WTC11 (cell line): ENCODE measurements at regions not wholly inside any gene's neighbourhood (a gene's known extent, or its start where the extent isn't known, plus 50 kb on each side); places are given as distances from the start of the nearest gene placed in this dataset.

Experiments used
- ATF2 ChIP-seq: sonication (generic); formaldehyde crosslinking; IDR thresholded peaks from 2 replicates; pipeline ENCODE4 v1.8.1; 2022; ENCODE audit warnings: low read depth, missing genetic modification reagents, borderline replicate concordance
- MAX ChIP-seq: sonication (generic); formaldehyde crosslinking; IDR thresholded peaks from 2 replicates; pipeline ENCODE4 v1.8.0; 2022; ENCODE audit warnings: mild to moderate bottlenecking, missing genetic modification reagents
- TCF7 ChIP-seq: sonication (generic); formaldehyde crosslinking; IDR thresholded peaks from 2 replicates; pipeline ENCODE4 v1.8.0; 2022; ENCODE audit warnings: mild to moderate bottlenecking, low read depth, missing genetic modification reagents, moderate library complexity

DNA sequence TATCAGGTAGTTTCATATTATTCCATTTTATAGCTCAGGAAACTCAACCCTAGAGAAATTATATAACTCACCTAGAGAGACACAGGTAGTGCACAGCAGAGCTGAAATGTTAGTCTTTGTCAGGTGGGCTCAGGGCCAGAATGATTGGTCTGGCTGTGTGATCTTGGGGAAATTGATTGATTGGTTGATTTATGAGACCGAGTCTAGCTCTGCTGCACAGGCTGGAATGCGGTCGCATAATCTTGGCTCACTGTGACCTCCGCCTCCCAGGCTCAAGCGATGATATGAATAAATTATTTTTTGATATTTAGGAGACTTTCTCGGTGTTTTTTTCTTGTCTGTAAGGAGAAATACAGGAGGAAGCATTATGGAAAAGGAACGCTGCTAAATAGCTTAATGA is 239.9 kb upstream of the SLC10A2 start:
- TF ChIP-seq ATF2, result no peak
- no peak for TF ChIP-seq TCF7 (CRISPR knock-in tag)
- TF ChIP-seq MAX (CRISPR knock-in tag), result no peak
